HG02642 (cell line): ENCODE measurements at regions not wholly inside any gene's neighbourhood (a gene's known extent, or its start where the extent isn't known, plus 50 kb on each side); places are given as distances from the start of the nearest gene placed in this dataset.
"Not testable (repeated sequence)": the region's sequence is repeated elsewhere in the genome, so short reads cannot be mapped to it uniquely, and the experiment has no call there.

Source experiments
- ATAC-seq: cut with Tn5 transposase; IDR thresholded peaks from one replicate; pipeline ENCODE4 v1.9.1; 2021; ENCODE audit warnings: mild to moderate bottlenecking; ENCODE audit not compliant: unreplicated experiment, poor library complexity

DNA sequence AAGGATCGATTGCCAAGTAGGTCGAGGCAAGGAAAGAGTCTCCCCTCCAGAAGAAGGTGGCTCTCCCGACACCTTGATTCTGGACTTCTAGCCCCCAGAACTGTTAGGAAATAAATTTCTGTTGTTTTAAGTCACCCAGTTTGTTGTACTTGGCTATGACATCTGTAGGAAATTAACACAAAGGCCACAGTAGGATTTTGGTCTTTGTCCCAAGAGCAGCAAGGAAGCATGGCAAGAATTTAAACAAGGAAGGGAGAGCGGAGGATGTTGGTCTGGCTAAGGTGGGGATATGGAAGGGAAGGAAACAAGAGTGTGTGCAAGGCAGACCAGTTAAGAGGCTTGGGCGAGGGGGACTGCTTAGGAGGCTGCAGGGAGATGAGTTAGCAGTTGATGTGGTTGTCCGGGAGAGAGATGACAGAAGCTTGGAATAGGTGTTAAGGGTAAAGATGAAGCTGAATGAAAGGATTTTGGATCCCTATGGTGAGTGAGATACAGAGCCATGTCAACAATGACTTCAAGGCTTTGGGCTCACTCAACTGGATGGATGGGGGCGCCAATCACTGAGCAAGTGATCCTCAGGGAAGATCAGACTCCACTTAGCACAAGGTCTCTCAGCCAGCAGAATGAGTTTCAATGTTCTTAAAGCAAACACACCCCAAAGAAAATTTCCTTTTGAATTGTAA is 140.5 kb upstream of the ZNF217 start:
- no peak for ATAC-seq

- ATAC-seq = no peak
Measured at GRCh38 chr20:53731595-53731994, 138.0 kb upstream of the ZNF217 start.

DNA sequence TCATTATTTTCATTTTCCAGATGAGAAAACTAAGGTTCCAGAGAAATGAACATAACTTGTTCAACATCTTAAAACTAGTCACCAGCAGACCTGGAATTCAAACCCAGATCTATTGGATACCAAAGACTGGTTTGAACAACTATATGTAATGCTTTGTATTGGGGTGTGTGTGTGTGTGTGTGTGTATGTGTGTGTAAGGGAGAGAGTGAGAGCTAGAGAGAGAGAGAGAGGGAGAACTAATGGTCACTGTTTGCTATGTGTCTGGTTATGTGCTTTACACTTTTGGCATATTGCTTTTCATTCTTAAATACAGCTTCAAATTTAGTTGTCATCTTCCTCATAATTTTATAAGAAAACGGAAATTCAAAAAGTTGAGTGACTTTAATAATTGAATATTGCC is 134.7 kb upstream of the ZNF217 start:
- ATAC-seq = no peak

- not testable (repeated sequence) for ATAC-seq
Measured at GRCh38 chr20:53727239-53727638, 133.6 kb upstream of the ZNF217 start.

DNA sequence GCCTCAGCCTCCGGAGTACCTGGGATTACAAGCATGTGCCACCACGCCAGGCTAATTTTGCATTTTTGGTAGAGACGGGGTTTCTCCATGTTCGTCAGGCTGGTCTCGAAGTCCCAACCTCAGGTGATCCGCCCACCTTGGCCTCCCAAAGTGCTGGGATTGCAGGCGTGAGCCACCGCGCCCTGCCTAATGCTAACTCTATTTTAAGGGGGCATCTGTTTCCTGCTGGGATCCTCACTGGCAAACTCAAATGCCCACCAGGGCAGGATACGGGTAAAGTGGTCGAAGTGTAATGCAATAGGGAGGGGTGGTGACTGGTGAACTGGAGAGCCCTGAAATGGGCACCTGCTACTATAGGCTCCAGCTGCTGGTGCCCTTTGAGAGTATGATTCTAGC is 131.9 kb upstream of the ZNF217 start:
- ATAC-seq = no peak

DNA sequence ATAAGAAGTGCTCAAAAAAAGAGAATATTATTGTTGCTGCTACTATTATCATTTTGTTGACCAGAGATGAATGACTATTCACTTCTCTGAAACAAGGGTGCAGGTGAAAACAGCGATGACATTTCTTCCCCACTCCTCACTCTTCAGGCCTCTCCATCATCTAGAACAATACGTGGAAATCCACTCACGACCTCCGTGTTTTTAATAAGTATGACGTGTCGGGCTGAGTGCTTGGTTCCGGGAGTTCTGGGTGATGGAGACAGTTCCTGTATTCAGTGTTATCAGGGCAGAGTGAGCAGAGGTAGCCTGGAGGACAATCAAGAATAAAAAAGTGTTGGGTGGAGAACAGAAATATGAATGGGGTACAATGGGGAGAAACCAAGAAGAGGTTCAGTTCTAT is 130.0 kb upstream of the ZNF217 start:
- ATAC-seq = no peak

GRCh38 chr20:53723045-53723444 is 129.4 kb upstream of the ZNF217 start:
- no peak for ATAC-seq

- ATAC-seq = no peak
Measured at GRCh38 chr20:53722515-53723036, 128.9 kb upstream of the ZNF217 start.

DNA sequence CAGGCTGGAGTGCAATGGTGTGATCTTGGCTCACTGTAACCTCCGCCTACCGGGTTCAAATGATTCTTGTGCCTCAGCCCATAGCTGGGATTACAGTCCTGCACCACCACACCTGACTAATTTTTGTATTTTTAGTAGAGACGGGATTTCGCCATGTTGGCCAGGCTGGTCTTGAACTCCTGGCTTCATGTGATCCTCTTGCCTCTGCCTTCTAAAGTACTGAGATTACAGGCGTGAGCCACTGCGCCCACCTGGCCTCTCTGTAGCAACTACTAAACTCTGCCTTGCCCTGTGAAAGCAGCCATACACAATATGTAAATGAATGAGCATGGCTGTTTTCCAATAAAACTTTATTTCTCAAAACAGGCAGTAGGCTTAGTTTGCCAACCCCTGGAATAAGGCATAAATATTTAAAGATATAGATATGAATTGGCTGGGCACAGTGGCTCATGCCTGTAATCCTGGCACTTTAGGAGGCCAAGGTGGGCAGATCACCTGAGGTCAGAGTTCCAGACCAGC is 127.9 kb upstream of the ZNF217 start:
- peak; percentile 11 for ATAC-seq

DNA sequence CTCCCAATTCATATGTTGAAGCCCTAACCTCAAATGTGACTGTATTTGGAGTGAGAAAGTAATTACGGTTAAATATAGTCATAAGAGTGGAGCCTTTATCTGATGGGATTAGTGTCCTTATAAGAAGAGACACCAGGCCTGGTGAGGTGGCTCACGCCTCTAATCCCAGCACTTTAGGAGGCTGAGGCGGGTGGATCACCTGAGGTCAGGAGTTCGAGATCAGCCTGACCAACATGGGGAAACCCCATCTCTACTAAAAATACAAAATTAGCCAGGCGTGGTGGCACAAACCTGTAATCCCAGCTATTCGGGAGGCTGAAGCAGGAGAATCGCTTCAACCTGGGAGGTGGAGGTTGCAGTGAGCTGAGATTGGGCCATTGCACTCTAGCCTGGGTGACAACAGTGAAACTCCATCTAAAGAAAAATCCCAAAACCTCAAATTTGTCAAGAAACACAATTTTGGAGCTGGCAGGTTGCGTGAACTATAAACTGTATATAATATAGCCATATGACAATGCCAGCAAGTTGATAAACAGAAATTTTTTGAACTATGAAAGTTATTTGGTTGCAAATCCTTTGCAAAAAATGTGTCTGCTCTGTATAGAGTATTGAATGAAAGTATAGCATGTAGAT is 125.6 kb upstream of the ZNF217 start:
- not testable (repeated sequence) for ATAC-seq

- no peak for ATAC-seq
Measured at GRCh38 chr20:53718142-53719021, 124.7 kb upstream of the ZNF217 start.

- ATAC-seq = no peak
Measured at GRCh38 chr20:53716395-53716794, 122.8 kb upstream of the ZNF217 start.

- ATAC-seq = no peak
Measured at GRCh38 chr20:53714524-53714923, 120.9 kb upstream of the ZNF217 start.

- ATAC-seq = no peak
Measured at GRCh38 chr20:53713328-53714056, 119.9 kb upstream of the ZNF217 start.

DNA sequence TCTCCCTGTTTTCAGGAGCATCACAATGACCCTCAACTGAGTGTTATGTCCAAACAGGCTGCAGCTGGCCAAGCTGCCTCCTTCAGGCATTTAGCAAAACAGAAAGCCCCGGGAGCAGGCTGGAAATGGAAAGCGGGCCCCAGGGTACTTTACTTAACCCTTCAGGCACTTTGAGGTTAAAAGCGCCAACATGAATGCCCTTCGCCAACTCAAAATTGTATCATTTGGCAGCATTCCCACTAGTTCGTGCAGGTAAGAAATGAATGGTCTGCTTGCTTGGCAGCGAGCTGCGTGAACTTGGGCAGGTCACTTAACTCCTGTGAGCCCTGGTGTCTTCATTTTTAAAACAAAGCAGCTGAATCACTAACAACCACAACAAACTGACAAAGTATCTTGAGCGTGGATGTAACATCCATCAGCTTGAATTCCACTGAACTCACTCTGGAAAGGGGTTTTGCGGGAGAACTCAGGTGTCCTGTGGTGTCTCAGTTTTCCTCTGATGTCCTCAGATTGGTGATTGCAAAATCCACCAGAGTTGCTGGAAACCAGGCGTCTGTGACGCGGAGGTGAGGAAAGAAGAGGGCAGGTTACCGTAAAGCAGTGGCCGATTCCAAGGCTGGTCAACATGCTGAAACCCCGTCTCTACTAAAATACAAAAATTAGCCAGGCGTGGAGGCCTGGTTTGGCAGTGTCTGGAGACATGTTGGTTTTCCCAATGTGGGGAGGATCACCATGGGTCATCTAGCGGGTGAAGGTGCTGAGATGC is 118.8 kb upstream of the ZNF217 start:
- ATAC-seq = no peak

- ATAC-seq = no peak
Measured at GRCh38 chr20:53711333-53712211, 117.9 kb upstream of the ZNF217 start.

- ATAC-seq = peak; percentile 69
Measured at GRCh38 chr20:53708129-53708968, 114.7 kb upstream of the ZNF217 start.
